HepG2 (cell line): ENCODE measurements at regions not wholly inside any gene's neighbourhood (a gene's known extent, or its start where the extent isn't known, plus 50 kb on each side); places are given as distances from the start of the nearest gene placed in this dataset.

ENCODE experiments used
- ATAC-seq: fragments of 200-7000 bp; cut with Tn5 transposase; 3 replicates; pipeline ENCODE4 v1.9.1; 2020; ENCODE audit warnings: mild to moderate bottlenecking, moderate library complexity
- BruUV-seq: library from RNA; stranded (reverse); fragments of 400-500 nt; replicated peaks from 2 replicates; lab custom pipeline; 2021; lab: Mats Ljungman, UMichigan
- CTCF ChIA-PET: fragments of 300-600 bp; formaldehyde crosslinking; extraction: SDS; loops from one replicate; lab custom pipeline; 2021; ENCODE audit warnings: low total read pairs, inconsistent platforms, low intra/inter-chr PET ratio; lab: Yijun Ruan, JAX
- POLR2A ChIA-PET: fragments of 350-600 bp; sonication (Branson Sonifier 250); formaldehyde crosslinking; loops from one replicate; lab custom pipeline; 2020; ENCODE audit warnings: antibody characterized with exemption, inconsistent platforms; lab: Yijun Ruan, JAX
- DNase-seq: peaks from one replicate; pipeline ENCODE4 v3.0.0-alpha.2; 2015; ENCODE audit warnings: low spot score
- FAIRE-seq: peaks from 3 replicates; lab custom pipeline; 2011; peaks lifted over from hg19 to GRCh38; lab: Jason Lieb, UNC
- H2AFZ ChIP-seq: one replicate; pipeline ENCODE4 v1.6.1; 2011; ENCODE audit warnings: low read length, inconsistent platforms
- H3K27ac ChIP-seq: fragments of 300-600 bp; 3 replicates; pipeline ENCODE4 v1.8.0; 2011; ENCODE audit warnings: mixed run types, mild to moderate bottlenecking, mixed read lengths, low read length, inconsistent platforms; ENCODE audit not compliant: insufficient read depth; ENCODE audit errors: extremely low read length
- H3K27me3 ChIP-seq, 2 experiments: fragments of 200-600 bp in 1 of 2; 2 replicates in 1 of 2; 3 replicates in 1 of 2; pipeline versions ENCODE4 v1.6.0 to v1.8.0; 2011; ENCODE audit warnings: low read length in 2 of 2, mild to moderate bottlenecking in 2 of 2, moderate library complexity in 2 of 2, inconsistent platforms in 1 of 2; ENCODE audit not compliant: insufficient read depth in 2 of 2, control insufficient read depth in 1 of 2
- H3K36me3 ChIP-seq, 2 experiments: fragments of 200-600 bp in 1 of 2; replicated peaks in 1 of 2; 2 replicates in 1 of 2; 3 replicates in 1 of 2; pipeline versions ENCODE4 v1.5.1 to v1.8.0; 2011; ENCODE audit warnings: low read length in 2 of 2, inconsistent platforms in 1 of 2; ENCODE audit not compliant: insufficient read depth in 2 of 2, control insufficient read depth in 1 of 2
- H3K4me1 ChIP-seq: 2 replicates; pipeline ENCODE4 v1.5.1; 2012; ENCODE audit warnings: low read length, inconsistent platforms; ENCODE audit not compliant: insufficient read depth
- H3K4me2 ChIP-seq: 2 replicates; pipeline ENCODE4 v1.6.0; 2011; ENCODE audit warnings: low read depth, low read length, inconsistent platforms
- H3K4me3 ChIP-seq, 3 experiments: fragments of 200-600 bp in 1 of 3; sonication (generic), shearing (Covaris generic) in 1 of 3; replicated peaks in 1 of 3; 2 replicates each; pipeline ENCODE4 v1.5.1; 2011 to 2016; ENCODE audit warnings: low read length in 3 of 3, inconsistent platforms in 2 of 3, low read depth in 2 of 3, mild to moderate bottlenecking in 2 of 3, control low read depth in 1 of 3, mixed read lengths in 1 of 3; ENCODE audit not compliant: insufficient read depth in 1 of 3
- H3K79me2 ChIP-seq: one replicate; pipeline ENCODE4 v1.6.1; 2011; ENCODE audit warnings: low read length, inconsistent platforms; ENCODE audit not compliant: insufficient read depth
- H3K9ac ChIP-seq: 2 replicates; pipeline ENCODE4 v1.6.0; 2011; ENCODE audit warnings: mild to moderate bottlenecking, low read depth, low read length, inconsistent platforms; ENCODE audit not compliant: insufficient read depth
- H3K9me3 ChIP-seq: 2 replicates; pipeline ENCODE4 v1.5.1; 2012; ENCODE audit warnings: mild to moderate bottlenecking, low read length
- H4K20me1 ChIP-seq: 2 replicates; pipeline ENCODE4 v1.6.0; 2011; ENCODE audit warnings: inconsistent platforms, mild to moderate bottlenecking, low read length, moderate library complexity; ENCODE audit not compliant: insufficient read depth
- AFF4 ChIP-seq: sonication (generic); formaldehyde crosslinking; IDR thresholded peaks from 2 replicates; pipeline ENCODE4 v1.4.0; 2020; ENCODE audit warnings: missing genetic modification reagents
- NR2F2 ChIP-seq: IDR thresholded peaks from 2 replicates; pipeline ENCODE4 v1.6.1; 2012; ENCODE audit warnings: low read depth, inconsistent platforms, borderline replicate concordance
- ZNF280D ChIP-seq: sonication (generic); formaldehyde crosslinking; IDR thresholded peaks from 2 replicates; pipeline ENCODE4 v1.5.1; 2020; ENCODE audit warnings: mild to moderate bottlenecking, missing genetic modification reagents
- ZNF878 ChIP-seq: sonication (generic); formaldehyde crosslinking; IDR thresholded peaks from 2 replicates; pipeline ENCODE4 v1.8.1; 2023; ENCODE audit warnings: mild to moderate bottlenecking, missing genetic modification reagents, moderate library complexity
- WGBS: methylation state at CpG from one replicate; pipeline ENCODE4 v1.1.6; 2017; ENCODE audit warnings: low lambda C conversion rate; 5-methylcytosine and 5-hydroxymethylcytosine counted together
- in situ Hi-C: cut with HindIII; loops from 2 replicates; pipeline ENCODE4 v1.10.0; 2017; ENCODE audit warnings: low pct_unique_long_range_greater_than_20kb; ENCODE audit not compliant: extremely low pct_ligation_motif_present
- intact Hi-C: fragments of 100-400 bp; cut with micrococcal nuclease; formaldehyde crosslinking; loops from one replicate; pipeline ENCODE4 v1.10.0; 2022; ENCODE audit not compliant: unreplicated experiment
- TF ChIP-seq, protein P1 (sequence below): sonication (generic); formaldehyde crosslinking; IDR thresholded peaks from 2 replicates; pipeline ENCODE4 v1.4.0; 2020; ENCODE audit warnings: missing genetic modification reagents, borderline replicate concordance

GRCh38 chr6:18326001-18326400 is 61.1 kb upstream of the RNF144B start (continued):
- TF ChIP-seq, protein P1, sequence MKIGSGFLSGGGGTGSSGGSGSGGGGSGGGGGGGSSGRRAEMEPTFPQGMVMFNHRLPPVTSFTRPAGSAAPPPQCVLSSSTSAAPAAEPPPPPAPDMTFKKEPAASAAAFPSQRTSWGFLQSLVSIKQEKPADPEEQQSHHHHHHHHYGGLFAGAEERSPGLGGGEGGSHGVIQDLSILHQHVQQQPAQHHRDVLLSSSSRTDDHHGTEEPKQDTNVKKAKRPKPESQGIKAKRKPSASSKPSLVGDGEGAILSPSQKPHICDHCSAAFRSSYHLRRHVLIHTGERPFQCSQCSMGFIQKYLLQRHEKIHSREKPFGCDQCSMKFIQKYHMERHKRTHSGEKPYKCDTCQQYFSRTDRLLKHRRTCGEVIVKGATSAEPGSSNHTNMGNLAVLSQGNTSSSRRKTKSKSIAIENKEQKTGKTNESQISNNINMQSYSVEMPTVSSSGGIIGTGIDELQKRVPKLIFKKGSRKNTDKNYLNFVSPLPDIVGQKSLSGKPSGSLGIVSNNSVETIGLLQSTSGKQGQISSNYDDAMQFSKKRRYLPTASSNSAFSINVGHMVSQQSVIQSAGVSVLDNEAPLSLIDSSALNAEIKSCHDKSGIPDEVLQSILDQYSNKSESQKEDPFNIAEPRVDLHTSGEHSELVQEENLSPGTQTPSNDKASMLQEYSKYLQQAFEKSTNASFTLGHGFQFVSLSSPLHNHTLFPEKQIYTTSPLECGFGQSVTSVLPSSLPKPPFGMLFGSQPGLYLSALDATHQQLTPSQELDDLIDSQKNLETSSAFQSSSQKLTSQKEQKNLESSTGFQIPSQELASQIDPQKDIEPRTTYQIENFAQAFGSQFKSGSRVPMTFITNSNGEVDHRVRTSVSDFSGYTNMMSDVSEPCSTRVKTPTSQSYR: no peak
- TF ChIP-seq, all 625 proteins: peak for 0

DNA sequence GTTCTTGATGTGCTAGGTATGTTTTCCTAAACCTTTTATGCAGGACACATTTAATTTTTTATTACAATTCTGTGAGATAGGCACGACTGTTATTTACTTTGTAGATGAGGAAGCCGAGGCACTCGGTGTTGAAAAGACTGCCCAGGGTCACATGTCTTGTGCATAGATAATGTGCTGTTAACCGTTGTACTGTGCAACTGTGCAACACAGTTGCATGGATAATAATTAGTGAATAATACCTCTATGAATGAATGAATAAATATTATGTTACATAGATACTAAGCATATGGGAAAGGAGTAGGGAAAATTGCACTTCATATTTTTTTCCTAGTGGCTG is 60.3 kb upstream of the DEK start:
- BruUV-seq: no TSS peak
- FAIRE-seq (no peak), DNase-seq (no peak), ATAC-seq (no peak)
- Histone ChIP-seq H3K4me2 (no peak overlapping the region), H3K27ac (no peak overlapping the region), H4K20me1 (no peaks in the 10 kb centered on the region), H3K4me1 (no peaks in the 10 kb centered on the region), H3K79me2 (no peaks in the 10 kb centered on the region), H2AFZ (no peak overlapping the region), H3K36me3 (no peaks in the 10 kb centered on the region), H3K9me3 (no peaks in the 10 kb centered on the region), H3K9ac (no peak overlapping the region), H3K4me3 (no peak overlapping the region), H3K27me3 (no peaks in the 10 kb centered on the region)
- intact Hi-C loops: loop anchor here (1.0 to 2.0 kb wide), 3 partner anchors 62 to 1168 kb away; partner anchors contain the start of gene RNF144B
- ChIA-PET POLR2A (no interaction called here), CTCF (interaction anchor here (5.1 kb wide), 1 partner anchor 179 kb away, joined by 140 read pairs; no protein-coding TSS in a partner anchor)
- WGBS: 4% methylated on average over 4 of the region's 4 CpGs
- in situ Hi-C loops: loop anchor here (5.0 to 25.0 kb wide), 2 partner anchors 178 to 1162 kb away; no protein-coding TSS in a partner anchor
- no peak for TF ChIP-seq NR2F2
- no peak for TF ChIP-seq ZNF878
- 0 out of 2 replicates have a peak, but pooled peaks have one; percentile 2 for TF ChIP-seq ZNF280D
- no peak for TF ChIP-seq AFF4 (CRISPR knock-in tag)
